ENCODE measurements at regions not wholly inside any gene's neighbourhood (a gene's known extent, or its start where the extent isn't known, plus 50 kb on each side); places are given as distances from the start of the nearest gene placed in this dataset.
A peak's percentile ranks its signal among the peaks of the same experiment; 100 is the strongest.
"Not testable (repeated sequence)": the region's sequence is repeated elsewhere in the genome, so short reads cannot be mapped to it uniquely, and the experiment has no call there.

- ATAC-seq (ENCODE audit: low FRiP score): peak; percentile 88
- TF ChIP-seq CTCF (IDR thresholded peaks at IDR 0.05): peak in 2 of 3 donors; percentile 17 to 65
- no peak for DNase-seq (ENCODE audit: low spot score)
Observed at GRCh38 chr2:95728878-95729596, 137.2 kb downstream of the TRIM43 start.

- no peak for ATAC-seq (ENCODE audit: low FRiP score)
- no peak for TF ChIP-seq CTCF (IDR thresholded peaks at IDR 0.05)
- DNase-seq (ENCODE audit: low spot score): no peak
Observed at GRCh38 chr2:95729597-95729955, 137.8 kb downstream of the TRIM43 start.

GRCh38 chr2:95730813-95731212, 139.0 kb downstream of the TRIM43 start:
- TF ChIP-seq CTCF (IDR thresholded peaks at IDR 0.05): no peak
- no peak for ATAC-seq (ENCODE audit: low FRiP score)
- no peak for DNase-seq (ENCODE audit: low spot score)

- ATAC-seq (ENCODE audit: low FRiP score) (no peak), DNase-seq (ENCODE audit: low spot score) (no peak)
- TF ChIP-seq CTCF (IDR thresholded peaks at IDR 0.05): no peak
Observed at GRCh38 chr2:95734976-95735890, 143.4 kb downstream of the TRIM43 start.

- TF ChIP-seq CTCF (IDR thresholded peaks at IDR 0.05): no peak
- ATAC-seq (ENCODE audit: low FRiP score) (no peak), DNase-seq (ENCODE audit: low spot score) (no peak)
Observed at GRCh38 chr2:95738301-95738700, 146.5 kb downstream of the TRIM43 start.

- not testable (repeated sequence) for DNase-seq (ENCODE audit: low spot score); ATAC-seq (ENCODE audit: low FRiP score)
Observed at GRCh38 chr2:95752126-95752525, 160.3 kb downstream of the TRIM43 start.

- not testable (repeated sequence) for ATAC-seq (ENCODE audit: low FRiP score); DNase-seq (ENCODE audit: low spot score)
Observed at GRCh38 chr2:95753812-95754211, 162.0 kb downstream of the TRIM43 start.

- not testable (repeated sequence) for DNase-seq (ENCODE audit: low spot score); ATAC-seq (ENCODE audit: low FRiP score)
Observed at GRCh38 chr2:95754213-95754612, 162.4 kb downstream of the TRIM43 start.

- ATAC-seq (ENCODE audit: low FRiP score); DNase-seq (ENCODE audit: low spot score): not testable (repeated sequence)
Observed at GRCh38 chr2:95754819-95755563, 163.2 kb downstream of the TRIM43 start.

GRCh38 chr2:95755956-95756669, 164.3 kb downstream of the TRIM43 start:
- not testable (repeated sequence) for ATAC-seq (ENCODE audit: low FRiP score); DNase-seq (ENCODE audit: low spot score)
